SK-N-MC (cell line): ENCODE measurements at regions not wholly inside any gene's neighbourhood (a gene's known extent, or its start where the extent isn't known, plus 50 kb on each side); places are given as distances from the start of the nearest gene placed in this dataset.
"Not testable (repeated sequence)": the region's sequence is repeated elsewhere in the genome, so short reads cannot be mapped to it uniquely, and the experiment has no call there.

Experiments used
- DNase-seq: peaks from one replicate; pipeline ENCODE4 v3.0.0-alpha.2; 2011; ENCODE audit warnings: low read depth, low spot score
- H3K27ac ChIP-seq: fragments of 200-600 bp; sonication (generic); 2 replicates; pipeline ENCODE4 v1.5.1; 2016; ENCODE audit warnings: mixed run types
- H3K36me3 ChIP-seq: fragments of 200-600 bp; sonication (generic); 2 replicates; pipeline ENCODE4 v1.6.1; 2017; ENCODE audit warnings: antibody characterized with exemption, low read length, mixed read lengths; ENCODE audit not compliant: insufficient read depth
- H3K4me3 ChIP-seq: fragments of 200-600 bp; sonication (generic); 2 replicates; pipeline ENCODE4 v1.5.1; 2016
- H3K9ac ChIP-seq: fragments of 200-600 bp; sonication (generic); 2 replicates; pipeline ENCODE4 v1.8.0; 2017; ENCODE audit warnings: mixed run types, mixed read lengths; ENCODE audit not compliant: insufficient read length
- H3K9me3 ChIP-seq: fragments of 200-600 bp; sonication (generic); 2 replicates; pipeline ENCODE4 v1.6.1; 2017; ENCODE audit warnings: low read depth, mild to moderate bottlenecking, antibody characterized with exemption, low read length, moderate library complexity, mixed read lengths
- EZH2 ChIP-seq: fragments of 200-600 bp; sonication (generic); IDR thresholded peaks from one replicate; pipeline ENCODE4 v1.6.1; 2017; ENCODE audit warnings: antibody characterized with exemption
- FOXP2 ChIP-seq: optimal IDR thresholded peaks from 2 replicates; pipeline ENCODE3; 2011; ENCODE audit warnings: mild to moderate bottlenecking, moderate library complexity; ENCODE audit not compliant: insufficient read depth; ENCODE audit errors: extremely low read length, control extremely low read depth
- POLR2AphosphoS5 ChIP-seq: IDR thresholded peaks from 2 replicates; pipeline ENCODE4 v1.6.1; 2012; ENCODE audit warnings: mild to moderate bottlenecking, low read depth, low read length, borderline replicate concordance

DNA sequence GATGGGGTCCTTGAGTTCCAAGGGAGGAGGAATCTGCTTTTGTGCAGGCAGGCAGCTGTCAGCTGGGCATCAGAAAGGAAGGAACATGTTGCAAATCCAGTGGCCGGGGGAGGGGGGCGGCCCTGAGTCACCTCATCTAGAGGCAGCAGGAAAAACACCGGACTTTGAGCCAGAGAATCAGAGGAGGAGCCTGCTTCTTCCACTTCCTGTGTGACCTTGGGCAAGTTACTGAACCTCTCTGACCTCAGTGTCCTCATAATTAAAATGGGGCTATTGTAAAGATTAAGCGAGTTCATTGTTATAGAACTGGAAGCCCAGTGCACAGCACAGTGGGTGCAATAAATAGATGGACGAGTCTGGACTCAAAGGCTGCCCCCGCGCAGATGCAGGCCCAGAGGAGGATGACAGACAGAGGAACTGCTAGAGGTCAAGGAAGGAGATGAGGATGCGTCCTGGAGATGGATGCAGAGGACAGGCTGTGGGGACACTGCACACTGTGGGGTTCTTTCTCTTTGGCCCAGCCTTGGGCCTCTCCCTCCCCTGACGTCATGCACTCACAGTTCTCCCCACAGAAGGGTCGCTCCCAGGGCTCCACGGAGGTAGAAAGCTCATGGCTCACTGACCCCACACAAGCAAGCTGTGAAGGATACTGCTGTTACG is 714.3 kb downstream of the MATN1 start:
- Histone ChIP-seq H3K9ac (no peak overlapping the region), H3K36me3 (no peaks in the 10 kb centered on the region), H3K27ac (no peak overlapping the region), H3K9me3 (no peaks in the 10 kb centered on the region), H3K4me3 (no peak overlapping the region)
- TF ChIP-seq EZH2 (no peak), POLR2AphosphoS5 (no peak), FOXP2 (no peak)
- no peak for DNase-seq

DNA sequence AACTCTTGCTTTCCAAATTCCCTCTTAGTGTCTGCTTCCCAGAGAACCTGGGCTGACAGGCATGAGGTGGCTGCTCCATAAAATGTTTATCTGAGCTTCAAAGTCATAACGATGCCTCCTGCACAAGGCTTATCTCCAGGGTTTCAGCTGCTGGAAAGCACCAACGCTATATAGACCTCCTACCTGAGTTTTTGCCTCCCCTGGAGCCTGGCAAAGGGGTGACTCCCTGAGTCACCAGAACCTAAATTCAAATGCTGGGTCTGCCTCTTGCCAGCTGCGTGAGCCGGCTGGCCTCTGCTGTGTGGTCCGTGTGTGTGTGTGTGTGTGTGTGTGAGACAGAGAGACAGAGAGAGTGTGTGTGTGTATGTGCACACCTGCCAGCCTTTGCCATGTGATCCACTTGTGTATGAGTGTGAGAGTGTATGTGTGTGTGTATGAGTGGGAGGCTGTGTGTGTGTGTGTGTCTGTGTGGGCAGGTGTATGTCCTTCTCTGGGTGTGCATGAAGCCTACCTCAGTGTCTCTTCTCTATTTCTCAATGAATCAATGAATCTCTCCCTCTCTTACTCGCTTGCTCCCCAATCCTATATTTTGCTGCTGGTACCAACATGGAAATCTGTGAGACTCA is 714.9 kb downstream of the MATN1 start:
- no peak overlapping the region for H3K27ac ChIP-seq
- H3K9me3 ChIP-seq, result no peaks in the 10 kb centered on the region
- no peak overlapping the region for H3K9ac ChIP-seq
- DNase-seq, result no peak
- H3K4me3 ChIP-seq, result no peak overlapping the region
- TF ChIP-seq FOXP2 (no peak), EZH2 (no peak), POLR2AphosphoS5 (no peak)
- H3K36me3 ChIP-seq, result no peaks in the 10 kb centered on the region

GRCh38 chr1:30005972-30006619 is 717.3 kb downstream of the MATN1 start:
- H3K27ac ChIP-seq, result no peak overlapping the region
- H3K9ac ChIP-seq, result no peak overlapping the region
- no peaks in the 10 kb centered on the region for H3K9me3 ChIP-seq
- H3K4me3 ChIP-seq, result no peak overlapping the region
- no peaks in the 10 kb centered on the region for H3K36me3 ChIP-seq
- TF ChIP-seq POLR2AphosphoS5, result no peak
- no peak for TF ChIP-seq EZH2
- no peak for TF ChIP-seq FOXP2
- no peak for DNase-seq

GRCh38 chr1:30001732-30002039 is 721.7 kb downstream of the MATN1 start:
- Histone ChIP-seq H3K27ac (no peak overlapping the region), H3K4me3 (no peak overlapping the region), H3K9me3 (no peaks in the 10 kb centered on the region), H3K36me3 (no peaks in the 10 kb centered on the region), H3K9ac (no peak overlapping the region)
- no peak for DNase-seq
- TF ChIP-seq POLR2AphosphoS5 (no peak), FOXP2 (no peak), EZH2 (no peak)

DNA sequence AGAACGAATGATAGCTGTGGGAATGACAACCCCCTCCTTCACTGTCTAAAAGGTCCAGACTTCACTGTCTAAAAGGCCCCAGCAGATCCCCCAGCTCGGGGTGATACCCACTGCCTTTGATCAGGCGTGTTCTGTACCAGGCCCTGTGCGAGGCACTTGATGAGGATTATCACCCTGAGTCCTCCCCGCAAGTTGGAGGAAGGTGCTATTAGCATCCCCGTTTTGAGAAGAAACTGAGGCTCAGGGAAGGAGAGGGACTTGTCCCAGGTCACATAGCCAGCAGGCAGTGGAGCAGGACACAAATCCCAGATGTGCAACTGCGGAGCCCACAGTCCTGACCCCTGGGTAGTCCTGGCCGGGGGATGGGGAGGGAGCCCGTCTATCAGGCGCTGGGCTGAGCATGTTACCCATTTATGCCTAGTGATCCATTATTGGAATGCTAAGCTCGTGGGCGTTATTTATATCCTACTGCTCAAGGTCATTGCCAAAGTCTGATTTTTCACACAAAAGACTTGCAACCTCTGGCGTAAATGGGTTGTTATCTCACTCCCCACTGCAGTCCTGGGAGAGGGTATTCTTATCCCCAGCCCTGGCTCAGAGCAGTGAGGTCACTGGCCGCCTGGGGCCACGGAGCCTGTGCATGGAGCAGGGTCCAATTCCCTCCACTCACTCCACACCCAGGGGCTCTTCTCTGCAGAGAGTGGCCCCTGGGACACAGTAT is 722.2 kb downstream of the MATN1 start:
- no peak overlapping the region for H3K9ac ChIP-seq
- DNase-seq, result no peak
- no peak for TF ChIP-seq EZH2
- TF ChIP-seq FOXP2, result no peak
- TF ChIP-seq POLR2AphosphoS5, result no peak
- no peaks in the 10 kb centered on the region for H3K36me3 ChIP-seq
- no peaks in the 10 kb centered on the region for H3K9me3 ChIP-seq
- H3K4me3 ChIP-seq, result no peak overlapping the region
- no peak overlapping the region for H3K27ac ChIP-seq

DNA sequence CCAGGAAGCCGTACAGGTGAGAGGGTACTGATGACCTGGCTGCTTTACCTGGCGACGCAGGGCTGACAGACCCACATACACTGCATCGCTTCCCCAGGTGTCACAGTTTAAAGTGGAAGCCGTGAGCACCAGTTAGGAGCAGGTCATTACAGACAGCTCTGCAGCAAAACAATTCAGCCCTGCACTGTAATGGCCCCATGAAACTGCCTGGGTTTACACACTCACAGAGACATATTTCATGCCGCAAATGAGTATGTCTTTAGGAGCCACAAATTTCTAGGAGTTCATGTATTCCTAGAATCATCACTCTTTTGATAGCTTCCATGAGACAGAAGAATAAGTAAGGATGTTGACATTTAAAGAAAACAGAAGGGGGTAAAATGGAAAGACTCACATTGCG is 723.1 kb downstream of the MATN1 start:
- TF ChIP-seq POLR2AphosphoS5 (no peak), FOXP2 (no peak), EZH2 (no peak)
- Histone ChIP-seq H3K27ac (no peak overlapping the region), H3K36me3 (no peaks in the 10 kb centered on the region), H3K9ac (no peak overlapping the region), H3K4me3 (no peak overlapping the region), H3K9me3 (no peaks in the 10 kb centered on the region)
- DNase-seq, result no peak

GRCh38 chr1:29999595-29999994 is 723.8 kb downstream of the MATN1 start:
- TF ChIP-seq EZH2 (no peak), FOXP2 (no peak), POLR2AphosphoS5 (no peak)
- DNase-seq, result no peak
- Histone ChIP-seq H3K9ac (no peak overlapping the region), H3K9me3 (no peaks in the 10 kb centered on the region), H3K27ac (no peak overlapping the region), H3K36me3 (no peaks in the 10 kb centered on the region), H3K4me3 (no peak overlapping the region)

- Histone ChIP-seq H3K9ac (no peak overlapping the region), H3K4me3 (no peak overlapping the region)
- no peak for TF ChIP-seq FOXP2
- no peak for TF ChIP-seq EZH2
- no peak for TF ChIP-seq POLR2AphosphoS5
Measured at GRCh38 chr1:29998686-29999085, 724.7 kb downstream of the MATN1 start.

GRCh38 chr1:29997818-29998217 is 725.6 kb downstream of the MATN1 start:
- DNase-seq, H3K4me3 ChIP-seq, H3K9ac ChIP-seq, H3K27ac ChIP-seq, H3K36me3 ChIP-seq, H3K9me3 ChIP-seq: not testable (repeated sequence)

More at GRCh38 chr1:29998686-29999085, 724.7 kb downstream of the MATN1 start:
- H3K27ac ChIP-seq, result no peak overlapping the region
- no peaks in the 10 kb centered on the region for H3K9me3 ChIP-seq
- DNase-seq, result no peak
- no peaks in the 10 kb centered on the region for H3K36me3 ChIP-seq
